Kidney (tissue), 13 donors: ENCODE measurements at regions not wholly inside any gene's neighbourhood (a gene's known extent, or its start where the extent isn't known, plus 50 kb on each side); places are given as distances from the start of the nearest gene placed in this dataset.

Source experiments
- DNase-seq, 5 donors: peaks; one replicate each; pipeline ENCODE4 v3.0.0-alpha.2; 2013 to 2020
- FAIRE-seq: peaks from 2 replicates; lab custom pipeline; 2012; peaks lifted over from hg19 to GRCh38; lab: Jason Lieb, UNC
- H3K27ac ChIP-seq, 2 donors: one replicate each; pipeline ENCODE4 v1.7.0; 2013; ENCODE audit warnings: low read depth in 2 of 2, low read length in 2 of 2, inconsistent platforms in 1 of 2
- H3K27me3 ChIP-seq: one replicate; pipeline ENCODE4 v1.7.1; 2013; ENCODE audit warnings: low read length, inconsistent platforms; ENCODE audit not compliant: control insufficient read depth, insufficient read depth
- H3K36me3 ChIP-seq, 3 donors: one replicate each; pipeline versions ENCODE4 v1.7.0 to v1.7.1; 2013; ENCODE audit warnings: low read length in 3 of 3, control low read depth in 1 of 3, inconsistent platforms in 1 of 3; ENCODE audit not compliant: insufficient read depth in 3 of 3, control insufficient read depth in 2 of 3
- H3K4me1 ChIP-seq, 3 donors: one replicate each; pipeline versions ENCODE4 v1.7.0 to v1.7.1; 2013; ENCODE audit warnings: low read length in 3 of 3, inconsistent platforms in 1 of 3, low read depth in 1 of 3; ENCODE audit not compliant: control insufficient read depth in 2 of 3, insufficient read depth in 2 of 3
- H3K4me3 ChIP-seq, 3 donors: one replicate each; pipeline versions ENCODE4 v1.7.0 to v1.8.1; 2013; ENCODE audit warnings: low read length in 3 of 3, control low read depth in 1 of 3, inconsistent platforms in 1 of 3
- H3K9ac ChIP-seq, 3 donors: one replicate each; pipeline versions ENCODE4 v1.7.0 to v1.7.1; 2013; ENCODE audit warnings: low read length in 3 of 3, control low read depth in 1 of 3, inconsistent platforms in 1 of 3
- H3K9me3 ChIP-seq, 3 donors: one replicate each; pipeline versions ENCODE4 v1.7.0 to v1.7.1; 2013; ENCODE audit warnings: low read length in 3 of 3, control low read depth in 1 of 3, inconsistent platforms in 1 of 3; ENCODE audit not compliant: control insufficient read depth in 2 of 3, insufficient read depth in 1 of 3
- CTCF ChIP-seq: IDR thresholded peaks from 3 replicates; pipeline ENCODE4 v1.5.1; 2012; ENCODE audit warnings: mild to moderate bottlenecking, moderate library complexity, borderline replicate concordance; ENCODE audit not compliant: insufficient read depth; ENCODE audit errors: extremely low read depth
- intact Hi-C: fragments of 100-400 bp; cut with DNase I; formaldehyde crosslinking; loops from one replicate; pipeline ENCODE4 v1.11.1; 2022
- donor health status: control.
- donor health status: control.
- donor health status: control.
- donor health status: control.
- donor health status: control.
- donor health status: DM: yes; HTN: yes; CAD: no.
- donor health status: Normal renal cell carcinoma (clear cell type).

GRCh38 chr14:62470935-62471334, 574.3 kb downstream of the KCNH5 start:
- H3K27ac ChIP-seq, result no peak overlapping the region
- FAIRE-seq, result no peak
- DNase-seq, result no peak
- intact Hi-C loops, result no loop called here
- TF ChIP-seq CTCF, result no peak
- H3K27me3 ChIP-seq, result no peaks in the 10 kb centered on the region
- H3K36me3 ChIP-seq, result no peaks in the 10 kb centered on the region
- H3K4me1 ChIP-seq, result no peaks in the 10 kb centered on the region
- H3K9me3 ChIP-seq, result no peaks in the 10 kb centered on the region
- H3K9ac ChIP-seq, result no peak overlapping the region
- no peak overlapping the region for H3K4me3 ChIP-seq

- Histone ChIP-seq H3K4me3 (no peak overlapping the region), H3K36me3 (no peaks in the 10 kb centered on the region), H3K9me3 (peaks cover 0 to 2% (median 0%) of the 10 kb centered on the region in 3 donors), H3K27ac (no peak overlapping the region), H3K27me3 (no peaks in the 10 kb centered on the region), H3K4me1 (no peaks in the 10 kb centered on the region), H3K9ac (no peak overlapping the region)
- TF ChIP-seq CTCF, result no peak
- no peak for DNase-seq
- intact Hi-C loops, result no loop called here
- no peak for FAIRE-seq
These were observed 554.1 kb downstream of the KCNH5 start for GRCh38 chr14:62491146-62491545.

GRCh38 chr14:62497708-62498107, 547.5 kb downstream of the KCNH5 start:
- Histone ChIP-seq H3K4me1 (no peaks in the 10 kb centered on the region), H3K27ac (no peak overlapping the region), H3K9ac (no peak overlapping the region), H3K27me3 (no peaks in the 10 kb centered on the region), H3K9me3 (peaks cover 0 to 7% (median 6%) of the 10 kb centered on the region in 3 donors), H3K4me3 (no peak overlapping the region), H3K36me3 (no peaks in the 10 kb centered on the region)
- DNase-seq (no peak), FAIRE-seq (no peak)
- TF ChIP-seq CTCF, result no peak
- intact Hi-C loops, result no loop called here
